Thyroid gland (tissue), 4 donors: ENCODE measurements at regions not wholly inside any gene's neighbourhood (a gene's known extent, or its start where the extent isn't known, plus 50 kb on each side); places are given as distances from the start of the nearest gene placed in this dataset.

ENCODE experiments used
- POLR2A ChIP-seq, 2 donors: fragments of 450-650 bp; IDR thresholded peaks; one replicate each; pipeline ENCODE4 v1.6.1; 2017; ENCODE audit warnings: antibody characterized with exemption in 2 of 2, mild to moderate bottlenecking in 2 of 2, moderate library complexity in 1 of 2
- TF ChIP-seq, protein P1 (sequence below), 6 experiments: fragments of 200-600 bp in 3 of 6; fragments of 450-650 bp in 3 of 6; sonication (generic) in 3 of 6; IDR thresholded peaks; one replicate each; pipeline ENCODE4 v1.5.1; 2016 to 2019; ENCODE audit warnings: antibody characterized with exemption in 6 of 6, mild to moderate bottlenecking in 2 of 6, inconsistent platforms in 1 of 6, moderate library complexity in 1 of 6

DNA sequence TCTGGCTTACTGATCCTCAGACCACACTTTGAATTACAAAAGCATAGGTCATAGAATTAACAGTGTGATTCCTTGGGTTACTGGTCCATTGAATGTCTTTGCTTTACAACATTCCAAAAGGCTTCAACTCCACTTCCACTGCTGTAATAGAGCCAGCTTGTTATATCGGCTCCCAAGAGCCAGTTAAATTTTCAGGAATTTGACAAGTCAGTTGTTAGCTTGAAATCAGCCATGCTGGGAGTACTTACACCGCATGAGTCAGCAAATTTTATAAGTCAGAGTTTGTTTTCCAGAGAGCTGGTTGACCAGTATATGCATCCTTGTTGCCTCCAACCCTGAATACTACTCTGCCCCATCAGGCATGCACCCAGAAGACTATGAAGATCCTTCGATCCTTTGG is 73.1 kb downstream of the FOXB2 start:
- TF ChIP-seq, protein P1, sequence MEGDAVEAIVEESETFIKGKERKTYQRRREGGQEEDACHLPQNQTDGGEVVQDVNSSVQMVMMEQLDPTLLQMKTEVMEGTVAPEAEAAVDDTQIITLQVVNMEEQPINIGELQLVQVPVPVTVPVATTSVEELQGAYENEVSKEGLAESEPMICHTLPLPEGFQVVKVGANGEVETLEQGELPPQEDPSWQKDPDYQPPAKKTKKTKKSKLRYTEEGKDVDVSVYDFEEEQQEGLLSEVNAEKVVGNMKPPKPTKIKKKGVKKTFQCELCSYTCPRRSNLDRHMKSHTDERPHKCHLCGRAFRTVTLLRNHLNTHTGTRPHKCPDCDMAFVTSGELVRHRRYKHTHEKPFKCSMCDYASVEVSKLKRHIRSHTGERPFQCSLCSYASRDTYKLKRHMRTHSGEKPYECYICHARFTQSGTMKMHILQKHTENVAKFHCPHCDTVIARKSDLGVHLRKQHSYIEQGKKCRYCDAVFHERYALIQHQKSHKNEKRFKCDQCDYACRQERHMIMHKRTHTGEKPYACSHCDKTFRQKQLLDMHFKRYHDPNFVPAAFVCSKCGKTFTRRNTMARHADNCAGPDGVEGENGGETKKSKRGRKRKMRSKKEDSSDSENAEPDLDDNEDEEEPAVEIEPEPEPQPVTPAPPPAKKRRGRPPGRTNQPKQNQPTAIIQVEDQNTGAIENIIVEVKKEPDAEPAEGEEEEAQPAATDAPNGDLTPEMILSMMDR (IDR thresholded peaks at IDR 0.05): no peak
- TF ChIP-seq POLR2A (IDR thresholded peaks at IDR 0.05): no peak
